ENCODE measurements at regions not wholly inside any gene's neighbourhood (a gene's known extent, or its start where the extent isn't known, plus 50 kb on each side); places are given as distances from the start of the nearest gene placed in this dataset.
A peak's percentile ranks its signal among the peaks of the same experiment; 100 is the strongest.

- TF ChIP-seq SMAD4 (CRISPR knock-in tag; conservative IDR thresholded peaks at IDR 0.05) (0 out of 2 replicates have a peak, but pooled peaks have one; percentile 16), CBFA2T3 (IDR thresholded peaks at IDR 0.05) (peak; percentile 64), CEBPG (CRISPR knock-in tag; IDR thresholded peaks at IDR 0.05) (no peak), CEBPG (tag; conservative IDR thresholded peaks at IDR 0.05 in 1 of 2, IDR thresholded peaks at IDR 0.05 in 1 of 2) (peak in 1 of 2 experiments; percentile 45; a peak in 1 of 4 replicates), NFATC3 (IDR thresholded peaks at IDR 0.05) (no peak), TAF7 (tag; IDR thresholded peaks at IDR 0.05) (no peak), MIER1 (IDR thresholded peaks at IDR 0.05; ENCODE audit: low read depth) (no peak), CBFA2T2 (conservative IDR thresholded peaks at IDR 0.05) (peak; percentile 40)
Observed at GRCh38 chr15:70200511-70201424, 103.1 kb upstream of the TLE3 start (continued).

- BruUV-seq (replicated peaks): no TSS peak
- Histone ChIP-seq H3K4me3 (no peak overlapping the region), H3K27ac (ENCODE audit: extremely low read depth, low read depth, low read length) (no peak overlapping the region), H3K79me2 (ENCODE audit: control insufficient read depth, insufficient read depth, low read length) (no peaks in the 10 kb centered on the region), H3K4me2 (ENCODE audit: insufficient read depth, low read length) (no peak overlapping the region), H3K4me1 (replicated peaks in 1 of 2; ENCODE audit: control insufficient read depth in 2 of 2, insufficient read depth in 2 of 2, low read length in 2 of 2) (peaks cover 6 to 14% of the 10 kb centered on the region in 2 experiments), H2AFZ (ENCODE audit: low read depth, low read length) (no peak overlapping the region), H3K9me1 (ENCODE audit: control insufficient read depth, insufficient read depth, low read length) (no peaks in the 10 kb centered on the region), H3K36me3 (ENCODE audit: control insufficient read depth, insufficient read depth, low read length) (no peaks in the 10 kb centered on the region), H4K20me1 (replicated peaks; ENCODE audit: control insufficient read depth, insufficient read depth, low read length) (peaks cover 4% of the 10 kb centered on the region; the same call in 1 of the 2 replicates), H3K9me3 (replicated peaks; ENCODE audit: control insufficient read depth, insufficient read depth, low read depth, low read length) (no peaks in the 10 kb centered on the region), H3K27me3 (ENCODE audit: control insufficient read depth in 2 of 2, insufficient read depth in 2 of 2, low read length in 2 of 2) (peaks cover 25 to 71% of the 10 kb centered on the region in 2 experiments), H3K9ac (ENCODE audit: insufficient read depth in 1 of 2, low read depth in 2 of 2, low read length in 2 of 2) (no peak overlapping the region)
- in situ Hi-C loops (cut with MboI) (no loop called here), intact Hi-C loops (cut with micrococcal nuclease) (no loop called here)
- WGBS (ENCODE audit: insufficient coverage, low coverage, missing lambda C conversion rate): 2% methylated on average over 15 of the region's 18 CpGs
- DNase-seq (ENCODE audit: extremely low read depth in 1 of 4, low spot score in 3 of 4) (peak in 2 of 4 experiments; percentile 20 to 29), FAIRE-seq (no peak), ATAC-seq (no peak)
- ChIA-PET CTCF (ENCODE audit: low intra/inter-chr PET ratio) (no interaction called here), POLR2A (interaction anchor here (1.1 kb wide), 1 partner anchor 14 kb away, joined by 5 read pairs; no protein-coding TSS in a partner anchor)
- peak; percentile 89 for TF ChIP-seq RBM25 (IDR thresholded peaks at IDR 0.05; ENCODE audit: low read depth, low read length, severe bottlenecking)
- no peak for TF ChIP-seq ELF2 (CRISPR knock-in tag; IDR thresholded peaks at IDR 0.05)
- peak; percentile 86 for TF ChIP-seq ADNP (tag; IDR thresholded peaks at IDR 0.05)
- TF ChIP-seq RCOR1 (IDR thresholded peaks at IDR 0.05; ENCODE audit: borderline replicate concordance in 1 of 2, low read depth in 2 of 2, low read length in 2 of 2): 0 out of 4 replicates have a peak, but pooled peaks of 1 of the 2 experiments have one; percentile 31
- TF ChIP-seq ZNF143 (CRISPR knock-in tag; IDR thresholded peaks at IDR 0.05): no peak
- peak; percentile 73 for TF ChIP-seq CBX8 (IDR thresholded peaks at IDR 0.05; ENCODE audit: borderline replicate concordance, extremely low read depth, low read depth, low read length, poor library complexity, severe bottlenecking)
- TF ChIP-seq E2F6 (IDR thresholded peaks at IDR 0.05; ENCODE audit: borderline replicate concordance in 1 of 2, extremely low read depth in 1 of 2, insufficient read depth in 1 of 2, insufficient read length in 1 of 2, low read depth in 1 of 2, low read length in 1 of 2, poor library complexity in 1 of 2, severe bottlenecking in 1 of 2): no peak
- TF ChIP-seq ZNF277 (CRISPR knock-in tag; IDR thresholded peaks at IDR 0.05; ENCODE audit: borderline replicate concordance): no peak
Observed at GRCh38 chr15:70199540-70200410, 102.1 kb upstream of the TLE3 start.
